Psoas muscle (tissue), 7 donors: ENCODE measurements at regions not wholly inside any gene's neighbourhood (a gene's known extent, or its start where the extent isn't known, plus 50 kb on each side); places are given as distances from the start of the nearest gene placed in this dataset.
A peak's percentile ranks its signal among the peaks of the same experiment; 100 is the strongest.

ENCODE experiments used
- ATAC-seq, 4 donors: fragments of 200-7000 bp; cut with Tn5 transposase; one replicate each; pipeline ENCODE4 v1.9.1; 2020; ENCODE audit warnings: moderate library complexity in 3 of 4, mild to moderate bottlenecking in 2 of 4
- DNase-seq, 2 donors: peaks; one replicate each; pipeline ENCODE4 v3.0.0-alpha.2; 2020
- H3K27ac ChIP-seq: fragments of 200-600 bp; one replicate; pipeline ENCODE4 v1.8.0; 2022
- H3K27me3 ChIP-seq, 3 donors: fragments of 200-600 bp in 1 of 3; one replicate each; pipeline versions ENCODE4 v1.6.1 to v1.8.0; 2013 to 2022; ENCODE audit warnings: low read length in 2 of 3, mild to moderate bottlenecking in 2 of 3, moderate library complexity in 1 of 3; ENCODE audit not compliant: insufficient read depth in 3 of 3
- H3K36me3 ChIP-seq, 2 donors: fragments of 200-600 bp in 1 of 2; one replicate each; pipeline versions ENCODE4 v1.6.1 to v1.8.0; 2013 to 2022; ENCODE audit warnings: low read depth in 1 of 2, mild to moderate bottlenecking in 1 of 2, moderate library complexity in 1 of 2; ENCODE audit not compliant: insufficient read depth in 1 of 2
- H3K4me1 ChIP-seq: fragments of 200-600 bp; one replicate; pipeline ENCODE4 v1.8.0; 2022
- H3K4me3 ChIP-seq: fragments of 200-600 bp; one replicate; pipeline ENCODE4 v1.8.0; 2022; ENCODE audit warnings: mild to moderate bottlenecking
- H3K9me3 ChIP-seq: fragments of 200-600 bp; one replicate; pipeline ENCODE4 v1.8.0; 2022
- WGBS, 3 donors: extraction: QIAGEN DNeasy Blood & Tissue Kit; methylation state at CpG; one replicate each; pipeline versions ENCODE4 v1.1.6 to v1.1.7; 2013; 5-methylcytosine and 5-hydroxymethylcytosine counted together
- intact Hi-C, 2 donors: fragments of 100-400 bp; cut with DNase I; formaldehyde crosslinking; loops; one replicate each; pipeline versions ENCODE4 v1.11.0 to v1.14.2; 2022
- TF ChIP-seq, protein P1 (sequence below): fragments of 200-600 bp; IDR thresholded peaks from one replicate; pipeline ENCODE4 v1.8.0; 2022; ENCODE audit warnings: antibody characterized with exemption
- donor health status: healthy with polysubstance abuse.
- donor health status: DM: no; HTN: no; CAD: no; lungs with moderate emphysema.
- donor health status: Bipolar disorder and iron deficiency.
- donor health status: healthy.
- donor health status: DM: yes; HTN: yes; CAD: no.
- donor health status: DM: no; HTN: no; CAD: no.
- donor health status: DM: yes; HTN: yes; CAD: no.

DNA sequence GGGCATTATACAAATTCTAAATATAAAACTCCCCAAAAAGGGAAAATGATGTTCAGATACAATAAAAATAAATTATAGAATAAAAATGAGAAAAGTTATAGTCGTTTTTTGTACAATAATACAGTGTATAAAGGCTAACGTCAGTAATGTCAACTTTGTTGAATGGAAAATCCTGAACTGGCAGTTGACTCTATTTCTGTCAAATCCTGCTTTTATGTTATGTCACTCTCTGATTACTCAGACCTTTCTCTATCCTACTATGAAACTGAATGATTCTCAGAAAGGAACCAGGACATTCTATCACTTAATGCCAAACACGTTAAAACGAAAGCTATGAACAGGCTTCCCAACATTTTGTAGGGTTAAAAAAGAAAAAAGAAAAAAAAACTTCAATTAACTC lies 636.4 kb downstream of the USP25 start:
- 89 to 93% (median 91%) methylated on average over 4 of the region's 4 CpGs for WGBS, 3 donors
- H3K36me3 ChIP-seq: no peaks in the 10 kb centered on the region
- peaks cover 7% of the 10 kb centered on the region for H3K4me1 ChIP-seq
- H3K27me3 ChIP-seq: no peaks in the 10 kb centered on the region
- ATAC-seq (no peak), DNase-seq (no peak)
- no peak overlapping the region for H3K27ac ChIP-seq
- TF ChIP-seq, protein P1, sequence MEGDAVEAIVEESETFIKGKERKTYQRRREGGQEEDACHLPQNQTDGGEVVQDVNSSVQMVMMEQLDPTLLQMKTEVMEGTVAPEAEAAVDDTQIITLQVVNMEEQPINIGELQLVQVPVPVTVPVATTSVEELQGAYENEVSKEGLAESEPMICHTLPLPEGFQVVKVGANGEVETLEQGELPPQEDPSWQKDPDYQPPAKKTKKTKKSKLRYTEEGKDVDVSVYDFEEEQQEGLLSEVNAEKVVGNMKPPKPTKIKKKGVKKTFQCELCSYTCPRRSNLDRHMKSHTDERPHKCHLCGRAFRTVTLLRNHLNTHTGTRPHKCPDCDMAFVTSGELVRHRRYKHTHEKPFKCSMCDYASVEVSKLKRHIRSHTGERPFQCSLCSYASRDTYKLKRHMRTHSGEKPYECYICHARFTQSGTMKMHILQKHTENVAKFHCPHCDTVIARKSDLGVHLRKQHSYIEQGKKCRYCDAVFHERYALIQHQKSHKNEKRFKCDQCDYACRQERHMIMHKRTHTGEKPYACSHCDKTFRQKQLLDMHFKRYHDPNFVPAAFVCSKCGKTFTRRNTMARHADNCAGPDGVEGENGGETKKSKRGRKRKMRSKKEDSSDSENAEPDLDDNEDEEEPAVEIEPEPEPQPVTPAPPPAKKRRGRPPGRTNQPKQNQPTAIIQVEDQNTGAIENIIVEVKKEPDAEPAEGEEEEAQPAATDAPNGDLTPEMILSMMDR: no peak
- no peak overlapping the region for H3K4me3 ChIP-seq
- intact Hi-C loops: no loop called here
- no peaks in the 10 kb centered on the region for H3K9me3 ChIP-seq

DNA sequence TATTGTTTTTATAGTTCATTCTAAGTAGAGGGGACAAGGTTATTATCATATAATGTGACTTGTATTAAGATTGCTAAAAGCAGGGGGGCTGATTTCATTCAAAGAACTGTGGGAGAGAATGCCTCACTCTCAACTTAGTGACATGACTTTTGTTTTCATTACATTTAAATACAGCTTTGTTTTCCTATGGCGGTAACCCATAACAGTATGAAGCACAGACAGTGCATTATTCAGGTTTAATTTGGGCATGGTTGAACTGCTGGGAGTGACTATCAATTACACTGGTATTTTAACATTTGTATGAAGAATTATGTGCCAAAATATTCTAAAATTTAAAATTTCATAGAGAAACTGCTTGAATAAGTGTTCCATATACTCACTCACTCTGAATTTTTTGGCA lies 637.3 kb downstream of the USP25 start:
- TF ChIP-seq, protein P1: no peak

DNA sequence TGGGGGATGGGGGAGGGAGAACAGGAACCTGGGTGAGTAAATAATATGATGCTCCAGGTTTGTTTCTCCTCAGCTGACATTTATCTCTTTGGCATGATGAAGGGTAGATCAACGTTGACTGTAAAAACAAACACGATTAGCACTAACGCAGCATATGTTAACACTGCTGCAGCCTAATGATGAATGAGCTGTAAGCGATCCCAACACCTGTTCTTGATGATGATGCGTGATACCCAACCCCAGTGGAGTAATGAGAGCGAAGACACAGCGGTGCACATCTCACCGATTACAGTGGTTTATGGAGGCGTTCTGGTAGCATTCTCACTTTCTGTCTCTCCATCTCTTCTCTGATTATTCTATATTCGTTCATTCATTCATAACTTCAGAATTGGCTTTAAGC lies 640.4 kb downstream of the USP25 start:
- 26 to 51% (median 27%) methylated on average over 10 of the region's 10 CpGs for WGBS, 3 donors
- H3K4me1 ChIP-seq: peaks cover 4% of the 10 kb centered on the region

More for the DNA sequence above, 637.3 kb downstream of the USP25 start:
- Histone ChIP-seq H3K9me3 (no peaks in the 10 kb centered on the region), H3K4me1 (peaks cover 7% of the 10 kb centered on the region), H3K36me3 (no peaks in the 10 kb centered on the region), H3K27me3 (no peaks in the 10 kb centered on the region), H3K27ac (no peak overlapping the region), H3K4me3 (no peak overlapping the region)
- ATAC-seq (no peak), DNase-seq (no peak)
- intact Hi-C loops: no loop called here
- WGBS, 3 donors: 87 to 97% (median 97%) methylated on average over 1 of the region's 1 CpG

DNA sequence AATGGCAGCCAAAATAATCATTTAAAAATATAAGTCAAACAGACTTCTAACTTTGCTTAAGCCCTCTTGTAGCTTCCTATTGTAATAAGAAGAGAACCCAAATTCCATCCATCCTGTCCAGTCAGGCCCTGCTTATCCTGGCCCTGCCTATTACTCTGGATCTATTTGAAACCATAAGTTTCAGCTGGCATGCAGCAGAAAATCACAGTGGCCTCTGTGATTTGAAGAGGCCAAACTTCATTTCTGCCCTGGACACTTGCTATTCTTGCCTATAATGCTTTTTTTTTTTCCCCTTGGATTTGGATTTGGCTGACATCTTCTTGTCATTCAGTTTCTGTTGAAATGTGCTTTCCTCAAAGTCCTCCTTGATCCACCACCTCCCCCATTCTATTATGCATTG lies 642.8 kb downstream of the USP25 start:
- H3K27ac ChIP-seq: peak overlapping the region; percentile 27
- no peak for ATAC-seq
- no peak for DNase-seq

More for the DNA sequence above, 640.4 kb downstream of the USP25 start:
- H3K9me3 ChIP-seq: no peaks in the 10 kb centered on the region
- peak in 1 of 2 donors; percentile 48 for DNase-seq
- TF ChIP-seq, protein P1: no peak
- H3K27ac ChIP-seq: peak overlapping the region; percentile 66
- peak; percentile 93 to 99 (median 97) for ATAC-seq
- H3K36me3 ChIP-seq: no peaks in the 10 kb centered on the region
- intact Hi-C loops: loop anchor here in 1 of 2 donors (5.0 kb wide), 1 partner anchor 47 kb away; no protein-coding TSS in a partner anchor
- no peaks in the 10 kb centered on the region for H3K27me3 ChIP-seq
- peak overlapping the region; percentile 31 for H3K4me3 ChIP-seq

More for the DNA sequence above, 642.8 kb downstream of the USP25 start:
- intact Hi-C loops: loop anchor here in 1 of 2 donors (5.0 kb wide), 1 partner anchor 45 kb away; no protein-coding TSS in a partner anchor
- Histone ChIP-seq H3K4me3 (no peak overlapping the region), H3K36me3 (no peaks in the 10 kb centered on the region), H3K27me3 (no peaks in the 10 kb centered on the region), H3K9me3 (no peaks in the 10 kb centered on the region), H3K4me1 (peaks cover 17% of the 10 kb centered on the region)
- TF ChIP-seq, protein P1: no peak
